ENCODE measurements at regions not wholly inside any gene's neighbourhood (a gene's known extent, or its start where the extent isn't known, plus 50 kb on each side); places are given as distances from the start of the nearest gene placed in this dataset.

DNA sequence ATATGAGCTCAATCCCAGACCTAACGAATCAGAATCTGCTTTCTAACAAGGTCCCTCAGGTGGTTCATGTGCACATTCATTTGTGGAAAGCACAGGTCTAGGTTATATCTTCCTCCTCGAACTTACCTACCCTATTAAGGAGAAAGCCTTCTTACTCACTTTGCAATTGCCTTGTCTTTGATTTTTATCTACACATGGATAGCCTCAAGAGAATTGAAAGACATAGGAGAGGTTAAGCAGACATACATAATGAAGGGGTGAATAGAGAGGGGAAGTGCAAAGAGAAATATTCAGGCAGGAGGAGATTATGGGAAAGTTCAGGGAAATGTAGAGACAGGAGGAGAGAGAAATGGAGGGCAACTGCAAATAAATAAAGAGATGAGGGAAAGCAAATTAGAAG lies 422.9 kb upstream of the ADAMTS9 start:
- FAIRE-seq (peak; percentile 9), DNase-seq (ENCODE audit: low read depth) (no peak)
- Mint-ChIP-seq H3K27me3 (ENCODE audit: low read depth, unreplicated experiment) (peaks cover 7% of the 10 kb centered on the region), H3K27ac (ENCODE audit: unreplicated experiment) (no peak overlapping the region), H3K4me3 (ENCODE audit: unreplicated experiment) (no peak overlapping the region), H3K4me1 (ENCODE audit: low read depth, unreplicated experiment) (peaks cover 3% of the 10 kb centered on the region), H3K9me3 (ENCODE audit: unreplicated experiment) (peaks cover 3% of the 10 kb centered on the region), H3K36me3 (ENCODE audit: low read depth, unreplicated experiment) (no peaks in the 10 kb centered on the region)
- no peaks in the 10 kb centered on the region for H4K20me1 ChIP-seq (ENCODE audit: insufficient read depth, low read length)
- H3K36me3 ChIP-seq (ENCODE audit: insufficient read depth, low read length), result no peaks in the 10 kb centered on the region
- H3K27ac ChIP-seq (ENCODE audit: low read depth, low read length), result no peak overlapping the region
- TF ChIP-seq EZH2 (IDR thresholded peaks at IDR 0.05; ENCODE audit: insufficient read depth, low read length), result no peak
- TF ChIP-seq, protein P1, sequence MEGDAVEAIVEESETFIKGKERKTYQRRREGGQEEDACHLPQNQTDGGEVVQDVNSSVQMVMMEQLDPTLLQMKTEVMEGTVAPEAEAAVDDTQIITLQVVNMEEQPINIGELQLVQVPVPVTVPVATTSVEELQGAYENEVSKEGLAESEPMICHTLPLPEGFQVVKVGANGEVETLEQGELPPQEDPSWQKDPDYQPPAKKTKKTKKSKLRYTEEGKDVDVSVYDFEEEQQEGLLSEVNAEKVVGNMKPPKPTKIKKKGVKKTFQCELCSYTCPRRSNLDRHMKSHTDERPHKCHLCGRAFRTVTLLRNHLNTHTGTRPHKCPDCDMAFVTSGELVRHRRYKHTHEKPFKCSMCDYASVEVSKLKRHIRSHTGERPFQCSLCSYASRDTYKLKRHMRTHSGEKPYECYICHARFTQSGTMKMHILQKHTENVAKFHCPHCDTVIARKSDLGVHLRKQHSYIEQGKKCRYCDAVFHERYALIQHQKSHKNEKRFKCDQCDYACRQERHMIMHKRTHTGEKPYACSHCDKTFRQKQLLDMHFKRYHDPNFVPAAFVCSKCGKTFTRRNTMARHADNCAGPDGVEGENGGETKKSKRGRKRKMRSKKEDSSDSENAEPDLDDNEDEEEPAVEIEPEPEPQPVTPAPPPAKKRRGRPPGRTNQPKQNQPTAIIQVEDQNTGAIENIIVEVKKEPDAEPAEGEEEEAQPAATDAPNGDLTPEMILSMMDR (IDR thresholded peaks at IDR 0.05; ENCODE audit: insufficient read depth, low read depth, low read length), result no peak
- no peak overlapping the region for H3K9ac ChIP-seq (ENCODE audit: low read length)
- H3K9me3 ChIP-seq (ENCODE audit: insufficient read depth, low read depth, low read length), result no peaks in the 10 kb centered on the region
- no peak overlapping the region for H3K4me3 ChIP-seq (ENCODE audit: insufficient read depth, low read depth, low read length)
- H2AFZ ChIP-seq (ENCODE audit: low read depth, low read length), result no peak overlapping the region
- H3K27me3 ChIP-seq (ENCODE audit: insufficient read depth, low read length), result no peaks in the 10 kb centered on the region
- no peak overlapping the region for H3K4me2 ChIP-seq (ENCODE audit: low read length)
- no peaks in the 10 kb centered on the region for H3K4me1 ChIP-seq (ENCODE audit: insufficient read depth, low read length)
- no peaks in the 10 kb centered on the region for H3K79me2 ChIP-seq (ENCODE audit: insufficient read depth, low read length)

- no peak overlapping the region for H3K9ac ChIP-seq (ENCODE audit: low read length)
- no peak overlapping the region for H3K4me2 ChIP-seq (ENCODE audit: low read length)
- no peaks in the 10 kb centered on the region for H3K36me3 ChIP-seq (ENCODE audit: insufficient read depth, low read length)
- no peaks in the 10 kb centered on the region for H3K79me2 ChIP-seq (ENCODE audit: insufficient read depth, low read length)
- no peak overlapping the region for H3K27ac ChIP-seq (ENCODE audit: low read depth, low read length)
- DNase-seq (ENCODE audit: low read depth) (no peak), FAIRE-seq (no peak)
- Mint-ChIP-seq H3K36me3 (ENCODE audit: low read depth, unreplicated experiment) (no peaks in the 10 kb centered on the region), H3K27ac (ENCODE audit: unreplicated experiment) (no peak overlapping the region), H3K9me3 (ENCODE audit: unreplicated experiment) (peaks cover 3% of the 10 kb centered on the region), H3K27me3 (ENCODE audit: low read depth, unreplicated experiment) (peaks cover 7% of the 10 kb centered on the region), H3K4me1 (ENCODE audit: low read depth, unreplicated experiment) (peaks cover 3% of the 10 kb centered on the region), H3K4me3 (ENCODE audit: unreplicated experiment) (no peak overlapping the region)
- H3K4me1 ChIP-seq (ENCODE audit: insufficient read depth, low read length), result no peaks in the 10 kb centered on the region
- H3K9me3 ChIP-seq (ENCODE audit: insufficient read depth, low read depth, low read length), result no peaks in the 10 kb centered on the region
- no peaks in the 10 kb centered on the region for H3K27me3 ChIP-seq (ENCODE audit: insufficient read depth, low read length)
- TF ChIP-seq EZH2 (IDR thresholded peaks at IDR 0.05; ENCODE audit: insufficient read depth, low read length), result no peak
- TF ChIP-seq, protein P1 (IDR thresholded peaks at IDR 0.05; ENCODE audit: insufficient read depth, low read depth, low read length), result no peak
- H3K4me3 ChIP-seq (ENCODE audit: insufficient read depth, low read depth, low read length), result no peak overlapping the region
- H4K20me1 ChIP-seq (ENCODE audit: insufficient read depth, low read length), result no peaks in the 10 kb centered on the region
- no peak overlapping the region for H2AFZ ChIP-seq (ENCODE audit: low read depth, low read length)
These were observed 422.2 kb upstream of the ADAMTS9 start for GRCh38 chr3:65109966-65110500.

DNA sequence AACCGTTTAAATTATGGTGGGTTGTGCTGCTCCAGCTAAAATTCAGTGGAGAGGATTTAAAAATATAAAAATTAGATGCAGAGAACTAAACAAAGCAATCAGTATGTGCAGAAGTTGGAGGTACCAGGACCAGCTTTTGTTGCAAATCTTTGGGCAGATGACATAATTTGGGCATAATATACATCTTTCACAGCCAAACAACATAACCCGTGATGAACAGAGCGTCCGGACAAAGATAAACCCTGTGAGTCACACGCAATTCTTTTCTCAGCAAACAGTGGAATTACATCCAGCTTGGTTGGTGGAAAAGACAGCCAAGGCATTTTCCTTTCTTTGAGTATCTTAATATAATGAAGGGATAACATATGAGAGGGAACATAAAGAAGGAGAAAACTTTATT lies 419.4 kb upstream of the ADAMTS9 start:
- no peak overlapping the region for H3K27ac Mint-ChIP-seq (ENCODE audit: unreplicated experiment)
- no peak for FAIRE-seq
- H2AFZ ChIP-seq (ENCODE audit: low read depth, low read length), result no peak overlapping the region

More for the DNA sequence above, 419.4 kb upstream of the ADAMTS9 start:
- H3K4me3 ChIP-seq (ENCODE audit: insufficient read depth, low read depth, low read length), result no peak overlapping the region
- no peaks in the 10 kb centered on the region for H4K20me1 ChIP-seq (ENCODE audit: insufficient read depth, low read length)
- no peaks in the 10 kb centered on the region for H3K36me3 ChIP-seq (ENCODE audit: insufficient read depth, low read length)
- H3K9me3 Mint-ChIP-seq (ENCODE audit: unreplicated experiment), result no peaks in the 10 kb centered on the region
- TF ChIP-seq EZH2 (IDR thresholded peaks at IDR 0.05; ENCODE audit: insufficient read depth, low read length), result no peak
- TF ChIP-seq, protein P1 (IDR thresholded peaks at IDR 0.05; ENCODE audit: insufficient read depth, low read depth, low read length), result no peak
- H3K4me1 ChIP-seq (ENCODE audit: insufficient read depth, low read length), result no peaks in the 10 kb centered on the region
- H3K4me3 Mint-ChIP-seq (ENCODE audit: unreplicated experiment), result no peak overlapping the region
- H3K27ac ChIP-seq (ENCODE audit: low read depth, low read length), result no peak overlapping the region
- peak; percentile 32 for DNase-seq (ENCODE audit: low read depth)
- peaks cover 7% of the 10 kb centered on the region for H3K27me3 Mint-ChIP-seq (ENCODE audit: low read depth, unreplicated experiment)
- no peak overlapping the region for H3K4me2 ChIP-seq (ENCODE audit: low read length)
- no peak overlapping the region for H3K9ac ChIP-seq (ENCODE audit: low read length)
- H3K4me1 Mint-ChIP-seq (ENCODE audit: low read depth, unreplicated experiment), result peaks cover 3% of the 10 kb centered on the region
- H3K36me3 Mint-ChIP-seq (ENCODE audit: low read depth, unreplicated experiment), result no peaks in the 10 kb centered on the region
- no peaks in the 10 kb centered on the region for H3K9me3 ChIP-seq (ENCODE audit: insufficient read depth, low read depth, low read length)
- H3K79me2 ChIP-seq (ENCODE audit: insufficient read depth, low read length), result no peaks in the 10 kb centered on the region
- no peaks in the 10 kb centered on the region for H3K27me3 ChIP-seq (ENCODE audit: insufficient read depth, low read length)
